ENCODE measurements at regions not wholly inside any gene's neighbourhood (a gene's known extent, or its start where the extent isn't known, plus 50 kb on each side); places are given as distances from the start of the nearest gene placed in this dataset.

DNA sequence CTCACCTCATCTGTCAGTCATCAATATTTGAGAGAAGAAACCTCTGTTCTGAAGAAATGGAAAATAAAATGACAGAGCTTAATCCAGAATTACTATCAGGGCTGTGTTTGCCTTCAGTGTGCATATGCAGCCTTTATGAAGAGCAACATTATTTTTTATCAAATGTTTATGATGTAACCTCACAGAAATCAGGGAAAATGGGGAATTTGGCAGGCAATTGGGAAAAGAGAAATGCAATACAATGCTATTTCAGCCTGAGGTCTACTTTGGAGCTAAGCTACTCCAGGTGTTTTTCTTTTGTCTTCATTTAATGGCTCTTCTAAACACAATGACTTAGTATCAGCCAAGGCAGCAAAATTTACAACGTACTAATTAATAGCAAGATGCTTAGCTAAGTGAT lies 241.1 kb upstream of the TET2 start:
- no peak overlapping the region for H3K4me2 ChIP-seq (replicated peaks; ENCODE audit: low read depth, low read length, poor library complexity, severe bottlenecking)
- H3K4me3 Mint-ChIP-seq = no peak overlapping the region
- H3K9ac ChIP-seq (ENCODE audit: low read length) = no peak overlapping the region
- TF ChIP-seq, protein P1, sequence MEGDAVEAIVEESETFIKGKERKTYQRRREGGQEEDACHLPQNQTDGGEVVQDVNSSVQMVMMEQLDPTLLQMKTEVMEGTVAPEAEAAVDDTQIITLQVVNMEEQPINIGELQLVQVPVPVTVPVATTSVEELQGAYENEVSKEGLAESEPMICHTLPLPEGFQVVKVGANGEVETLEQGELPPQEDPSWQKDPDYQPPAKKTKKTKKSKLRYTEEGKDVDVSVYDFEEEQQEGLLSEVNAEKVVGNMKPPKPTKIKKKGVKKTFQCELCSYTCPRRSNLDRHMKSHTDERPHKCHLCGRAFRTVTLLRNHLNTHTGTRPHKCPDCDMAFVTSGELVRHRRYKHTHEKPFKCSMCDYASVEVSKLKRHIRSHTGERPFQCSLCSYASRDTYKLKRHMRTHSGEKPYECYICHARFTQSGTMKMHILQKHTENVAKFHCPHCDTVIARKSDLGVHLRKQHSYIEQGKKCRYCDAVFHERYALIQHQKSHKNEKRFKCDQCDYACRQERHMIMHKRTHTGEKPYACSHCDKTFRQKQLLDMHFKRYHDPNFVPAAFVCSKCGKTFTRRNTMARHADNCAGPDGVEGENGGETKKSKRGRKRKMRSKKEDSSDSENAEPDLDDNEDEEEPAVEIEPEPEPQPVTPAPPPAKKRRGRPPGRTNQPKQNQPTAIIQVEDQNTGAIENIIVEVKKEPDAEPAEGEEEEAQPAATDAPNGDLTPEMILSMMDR (IDR thresholded peaks at IDR 0.05) = no peak
- no peak for TF ChIP-seq EZH2 (IDR thresholded peaks at IDR 0.05; ENCODE audit: borderline replicate concordance, insufficient read depth, low read depth, low read length, poor library complexity, severe bottlenecking)
- no peaks in the 10 kb centered on the region for H3K36me3 ChIP-seq (replicated peaks in 1 of 2; ENCODE audit: control extremely low read depth in 1 of 2, control insufficient read depth in 1 of 2, extremely low read depth in 1 of 2, insufficient read depth in 2 of 2, low read length in 1 of 2)
- H2AFZ ChIP-seq (ENCODE audit: insufficient read depth, low read depth, low read length, poor library complexity, severe bottlenecking) = no peak overlapping the region
- H3K9me3 ChIP-seq (ENCODE audit: control extremely low read depth in 1 of 3, control insufficient read depth in 2 of 3, insufficient read depth in 1 of 3, low read length in 2 of 3) = no peaks in the 10 kb centered on the region
- no peaks in the 10 kb centered on the region for H4K20me1 ChIP-seq (ENCODE audit: control insufficient read depth, insufficient read depth, low read length, poor library complexity, severe bottlenecking)
- H3K27me3 ChIP-seq (replicated peaks in 1 of 4; ENCODE audit: control extremely low read depth in 1 of 4, control insufficient read depth in 3 of 4, insufficient read depth in 4 of 4, low read length in 3 of 4) = no peaks in the 10 kb centered on the region
- no peaks in the 10 kb centered on the region for H3K4me1 ChIP-seq (ENCODE audit: control insufficient read depth in 2 of 2, insufficient read depth in 2 of 2, low read length in 2 of 2)
- H3K27ac Mint-ChIP-seq = no peak overlapping the region
- intact Hi-C loops (cut with micrococcal nuclease) = no loop called here
- no peaks in the 10 kb centered on the region for H3K79me2 ChIP-seq (ENCODE audit: control insufficient read depth, insufficient read depth, low read length)
- POLR2A ChIA-PET = no interaction called here
- no CpG with 5 or more reads among the region's 1 CpG for WGBS (ENCODE audit: insufficient coverage)
- H3K27me3 Mint-ChIP-seq = no peaks in the 10 kb centered on the region
- CTCF ChIA-PET = interaction anchor here (1.0 kb wide), 1 partner anchor 8 kb away, joined by 4 read pairs; no protein-coding TSS in a partner anchor
- DNase-seq (no peak), ATAC-seq (ENCODE audit: low read depth) (no peak)
- H3K4me3 ChIP-seq (ENCODE audit: control extremely low read depth in 1 of 5, extremely low read depth in 1 of 5, insufficient read depth in 1 of 5, low read depth in 2 of 5, low read length in 4 of 5) = no peak overlapping the region
- no peaks in the 10 kb centered on the region for H3K9me3 Mint-ChIP-seq (ENCODE audit: insufficient read depth)
- H3K4me1 Mint-ChIP-seq = no peaks in the 10 kb centered on the region
- H3K27ac ChIP-seq (ENCODE audit: low read length in 2 of 2) = no peak overlapping the region

DNA sequence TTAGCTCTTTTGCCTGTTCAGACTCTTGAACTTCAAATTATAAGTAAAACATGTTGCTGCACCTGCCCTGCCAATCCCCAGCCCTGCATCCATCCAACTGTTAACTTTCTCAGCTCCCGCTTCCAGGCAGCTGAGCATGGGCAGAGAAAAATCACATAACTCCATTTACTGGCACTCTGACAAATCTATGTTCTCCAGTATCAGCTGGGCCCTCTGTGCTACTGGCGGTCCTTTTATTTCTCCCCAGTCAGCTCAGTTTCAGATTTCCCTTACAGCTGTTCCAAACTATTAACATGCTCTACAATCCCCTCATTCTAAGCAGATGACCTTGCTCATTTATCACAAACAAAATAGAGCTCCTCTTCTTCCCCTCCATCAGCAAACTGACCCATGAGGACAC lies 240.4 kb upstream of the TET2 start:
- Histone ChIP-seq H3K36me3 (replicated peaks in 1 of 2; ENCODE audit: control extremely low read depth in 1 of 2, control insufficient read depth in 1 of 2, extremely low read depth in 1 of 2, insufficient read depth in 2 of 2, low read length in 1 of 2) (no peaks in the 10 kb centered on the region), H3K79me2 (ENCODE audit: control insufficient read depth, insufficient read depth, low read length) (no peaks in the 10 kb centered on the region), H3K9ac (ENCODE audit: low read length) (no peak overlapping the region), H3K4me3 (ENCODE audit: control extremely low read depth in 1 of 5, extremely low read depth in 1 of 5, insufficient read depth in 1 of 5, low read depth in 2 of 5, low read length in 4 of 5) (no peak overlapping the region), H4K20me1 (ENCODE audit: control insufficient read depth, insufficient read depth, low read length, poor library complexity, severe bottlenecking) (no peaks in the 10 kb centered on the region), H3K4me2 (replicated peaks; ENCODE audit: low read depth, low read length, poor library complexity, severe bottlenecking) (no peak overlapping the region), H3K27me3 (replicated peaks in 1 of 4; ENCODE audit: control extremely low read depth in 1 of 4, control insufficient read depth in 3 of 4, insufficient read depth in 4 of 4, low read length in 3 of 4) (no peaks in the 10 kb centered on the region), H3K4me1 (ENCODE audit: control insufficient read depth in 2 of 2, insufficient read depth in 2 of 2, low read length in 2 of 2) (no peaks in the 10 kb centered on the region), H3K27ac (ENCODE audit: low read length in 2 of 2) (no peak overlapping the region), H2AFZ (ENCODE audit: insufficient read depth, low read depth, low read length, poor library complexity, severe bottlenecking) (no peak overlapping the region), H3K9me3 (ENCODE audit: control extremely low read depth in 1 of 3, control insufficient read depth in 2 of 3, insufficient read depth in 1 of 3, low read length in 2 of 3) (no peaks in the 10 kb centered on the region)
- no peak for DNase-seq
- CTCF ChIA-PET = interaction anchor here (1.0 kb wide), 1 partner anchor 9 kb away, joined by 4 read pairs; no protein-coding TSS in a partner anchor
- no peak for TF ChIP-seq EZH2 (IDR thresholded peaks at IDR 0.05; ENCODE audit: borderline replicate concordance, insufficient read depth, low read depth, low read length, poor library complexity, severe bottlenecking)
- TF ChIP-seq, protein P1 (IDR thresholded peaks at IDR 0.05) = no peak
- intact Hi-C loops (cut with micrococcal nuclease) = no loop called here
- ATAC-seq (ENCODE audit: low read depth) = no peak
- Mint-ChIP-seq H3K27ac (no peak overlapping the region), H3K9me3 (ENCODE audit: insufficient read depth) (no peaks in the 10 kb centered on the region), H3K27me3 (peaks cover 2% of the 10 kb centered on the region), H3K4me1 (no peaks in the 10 kb centered on the region), H3K4me3 (no peak overlapping the region)
- POLR2A ChIA-PET = no interaction called here
- WGBS (ENCODE audit: insufficient coverage) = 89% methylated on average over 2 of the region's 2 CpGs
